GM10248 (cell line): ENCODE measurements at regions not wholly inside any gene's neighbourhood (a gene's known extent, or its start where the extent isn't known, plus 50 kb on each side); places are given as distances from the start of the nearest gene placed in this dataset.
A peak's percentile ranks its signal among the peaks of the same experiment; 100 is the strongest.

Source experiments
- CTCF ChIA-PET: fragments of 300-600 bp; sonication (Branson Sonifier 250); formaldehyde crosslinking; extraction: SDS; loops from one replicate; lab custom pipeline; 2021; ENCODE audit warnings: antibody characterized with exemption; lab: Yijun Ruan, JAX
- POLR2A ChIA-PET: fragments of 350-650 bp; sonication (Branson Sonifier 250); formaldehyde crosslinking; extraction: SDS; loops from one replicate; lab custom pipeline; 2020; ENCODE audit warnings: antibody characterized with exemption; lab: Yijun Ruan, JAX
- DNase-seq: peaks from one replicate; pipeline ENCODE4 v3.0.0; 2012; ENCODE audit errors: extremely low spot score
- TF ChIP-seq, protein P1 (sequence below): IDR thresholded peaks from 2 replicates; pipeline ENCODE4 v1.5.1; 2012; ENCODE audit warnings: mild to moderate bottlenecking, low read depth; ENCODE audit errors: extremely low read depth, missing control alignments, control extremely low read depth

DNA sequence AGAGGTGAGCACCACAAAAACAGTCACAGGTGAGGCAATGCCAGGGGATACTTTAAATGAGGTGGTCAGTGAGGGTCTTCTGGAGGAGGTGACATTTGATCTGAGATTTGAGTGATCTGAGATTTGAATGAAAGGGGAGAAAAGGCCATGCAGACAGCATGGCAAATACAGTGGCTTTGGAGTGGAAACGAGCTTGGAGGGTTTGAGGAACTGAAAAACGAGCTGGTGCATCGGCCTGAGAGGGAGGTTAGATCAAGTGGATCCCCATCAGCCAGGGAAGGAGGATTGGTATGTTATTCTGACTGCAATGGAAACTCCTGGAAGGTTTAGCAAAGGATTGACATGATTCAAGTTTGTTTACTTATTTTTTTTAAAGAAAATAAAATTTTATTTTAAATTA is 245.1 kb downstream of the KCNS3 start:
- TF ChIP-seq, protein P1, sequence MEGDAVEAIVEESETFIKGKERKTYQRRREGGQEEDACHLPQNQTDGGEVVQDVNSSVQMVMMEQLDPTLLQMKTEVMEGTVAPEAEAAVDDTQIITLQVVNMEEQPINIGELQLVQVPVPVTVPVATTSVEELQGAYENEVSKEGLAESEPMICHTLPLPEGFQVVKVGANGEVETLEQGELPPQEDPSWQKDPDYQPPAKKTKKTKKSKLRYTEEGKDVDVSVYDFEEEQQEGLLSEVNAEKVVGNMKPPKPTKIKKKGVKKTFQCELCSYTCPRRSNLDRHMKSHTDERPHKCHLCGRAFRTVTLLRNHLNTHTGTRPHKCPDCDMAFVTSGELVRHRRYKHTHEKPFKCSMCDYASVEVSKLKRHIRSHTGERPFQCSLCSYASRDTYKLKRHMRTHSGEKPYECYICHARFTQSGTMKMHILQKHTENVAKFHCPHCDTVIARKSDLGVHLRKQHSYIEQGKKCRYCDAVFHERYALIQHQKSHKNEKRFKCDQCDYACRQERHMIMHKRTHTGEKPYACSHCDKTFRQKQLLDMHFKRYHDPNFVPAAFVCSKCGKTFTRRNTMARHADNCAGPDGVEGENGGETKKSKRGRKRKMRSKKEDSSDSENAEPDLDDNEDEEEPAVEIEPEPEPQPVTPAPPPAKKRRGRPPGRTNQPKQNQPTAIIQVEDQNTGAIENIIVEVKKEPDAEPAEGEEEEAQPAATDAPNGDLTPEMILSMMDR, result no peak
- POLR2A ChIA-PET, result no interaction called here
- no peak for DNase-seq
- CTCF ChIA-PET, result no interaction called here

DNA sequence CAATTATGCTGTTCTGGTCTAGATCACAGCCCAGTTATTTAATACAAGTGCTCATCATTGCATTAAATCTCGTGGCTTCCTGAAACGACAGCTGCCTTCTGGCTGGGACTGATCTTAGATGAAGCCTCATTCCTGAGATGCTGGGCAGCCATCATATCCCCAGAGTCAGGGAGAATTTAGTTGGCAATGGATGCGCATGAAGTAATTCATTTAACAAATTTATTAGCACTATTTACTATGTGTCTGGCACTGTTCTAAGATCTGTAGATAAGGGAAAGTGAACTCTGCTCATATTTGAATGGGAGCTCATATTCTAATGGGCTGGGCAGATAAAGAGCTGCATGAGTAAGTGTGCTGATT is 244.7 kb downstream of the KCNS3 start:
- TF ChIP-seq, protein P1, result no peak
- DNase-seq, result no peak
- CTCF ChIA-PET, result no interaction called here
- POLR2A ChIA-PET, result no interaction called here

DNA sequence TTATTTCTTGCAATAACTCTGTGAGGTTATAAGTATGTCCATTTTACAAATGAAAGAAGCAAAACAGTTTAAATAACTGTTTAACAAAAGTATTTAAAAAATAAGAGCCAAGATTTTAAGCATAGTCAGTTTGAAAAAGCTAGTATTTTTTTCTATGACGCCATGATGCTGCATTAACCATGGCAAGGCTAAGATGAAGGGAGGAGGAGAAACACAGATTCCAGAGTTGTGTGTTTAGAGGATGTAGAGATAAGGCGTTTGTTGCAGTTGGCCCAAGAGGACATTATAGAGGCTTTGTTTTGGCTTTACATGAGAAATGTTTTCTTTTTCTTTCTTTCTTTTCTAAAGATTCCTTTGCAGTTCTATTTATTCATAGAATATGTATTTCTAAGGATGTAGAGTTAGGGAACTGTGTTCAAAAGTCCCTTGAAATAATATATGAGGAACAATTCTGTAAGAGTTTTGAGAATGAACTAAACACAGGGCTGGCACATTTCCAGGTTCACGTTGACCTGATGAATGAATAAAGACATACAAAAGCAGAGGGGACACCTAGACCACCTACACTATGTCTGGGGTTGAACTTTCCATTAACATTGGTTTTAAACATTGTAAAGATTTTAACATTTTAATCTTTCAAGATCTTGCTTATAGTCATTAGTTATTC is 244.2 kb downstream of the KCNS3 start:
- ChIA-PET CTCF (no interaction called here), POLR2A (no interaction called here)
- TF ChIP-seq, protein P1, result no peak
- no peak for DNase-seq

DNA sequence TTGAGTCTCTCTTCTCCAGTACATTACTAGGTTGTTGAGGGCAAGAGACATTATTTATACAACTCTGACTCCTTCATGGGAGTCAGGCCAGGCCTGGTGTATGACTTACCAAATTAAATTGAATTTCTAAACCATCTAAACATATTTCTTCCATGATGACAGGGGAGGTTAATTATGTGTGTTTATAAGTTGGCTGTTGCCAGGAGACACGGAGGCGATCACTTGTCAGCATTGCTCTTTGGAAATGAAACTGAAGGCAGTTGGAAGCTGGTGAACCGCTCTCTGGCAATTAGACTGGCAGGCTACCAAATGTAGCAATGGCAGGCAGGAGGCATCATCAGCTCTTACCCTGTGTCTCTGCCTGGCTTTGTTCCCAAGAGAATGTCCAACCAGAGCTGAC is 241.4 kb downstream of the KCNS3 start:
- POLR2A ChIA-PET, result no interaction called here
- DNase-seq, result no peak
- TF ChIP-seq, protein P1, result no peak
- CTCF ChIA-PET, result interaction anchor here (1.1 to 1.2 kb wide), 2 partner anchors 30 to 58 kb away, joined by 4 read pairs; no protein-coding TSS in a partner anchor

DNA sequence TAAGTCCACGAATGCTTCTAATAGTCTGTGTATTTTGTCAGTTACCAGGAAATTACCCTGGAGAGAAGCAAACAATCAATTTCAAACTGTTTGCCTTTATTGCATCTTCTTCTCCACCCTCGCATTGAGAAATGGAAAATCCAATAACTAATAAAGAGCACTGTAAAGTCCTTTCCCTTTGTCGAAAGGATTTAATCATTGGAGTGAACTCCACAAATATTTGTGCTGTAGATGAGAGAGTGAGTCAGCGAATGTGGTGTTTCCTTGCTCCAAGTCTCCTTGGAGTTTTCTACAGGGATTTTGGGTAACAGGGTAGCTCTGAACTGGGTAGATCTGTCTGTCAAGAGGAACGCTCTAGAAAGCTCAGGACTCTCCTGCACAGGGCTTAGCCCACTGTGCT is 240.2 kb downstream of the KCNS3 start:
- POLR2A ChIA-PET, result no interaction called here
- TF ChIP-seq, protein P1, result no peak
- DNase-seq, result no peak
- CTCF ChIA-PET, result interaction anchor here (0.8 to 0.9 kb wide), 2 partner anchors 9 kb away, joined by 3 read pairs; no protein-coding TSS in a partner anchor

DNA sequence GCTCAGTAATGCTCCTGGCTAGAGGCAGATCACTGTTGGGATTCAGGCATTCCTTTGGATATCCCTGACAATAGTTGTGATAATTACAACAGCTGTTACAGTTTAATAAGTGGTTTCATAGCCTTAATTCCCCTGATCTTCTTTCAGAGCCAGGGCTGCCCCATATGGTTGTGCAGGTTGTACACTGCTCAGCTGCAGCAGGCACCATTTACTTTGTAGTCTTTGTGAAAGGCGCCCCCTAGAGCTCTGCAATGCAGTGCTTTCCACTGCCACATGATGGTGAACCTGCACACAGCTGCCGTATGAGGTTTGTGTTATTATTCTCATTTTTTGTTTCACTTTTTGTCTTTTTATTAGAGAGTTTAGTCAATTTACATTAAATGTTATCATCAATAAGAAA is 239.1 kb downstream of the KCNS3 start:
- ChIA-PET POLR2A (no interaction called here), CTCF (no interaction called here)

More for the DNA sequence above, 239.1 kb downstream of the KCNS3 start:
- TF ChIP-seq, protein P1, result no peak
- peak; percentile 25 for DNase-seq
